ENCODE measurements at regions not wholly inside any gene's neighbourhood (a gene's known extent, or its start where the extent isn't known, plus 50 kb on each side); places are given as distances from the start of the nearest gene placed in this dataset.

DNA sequence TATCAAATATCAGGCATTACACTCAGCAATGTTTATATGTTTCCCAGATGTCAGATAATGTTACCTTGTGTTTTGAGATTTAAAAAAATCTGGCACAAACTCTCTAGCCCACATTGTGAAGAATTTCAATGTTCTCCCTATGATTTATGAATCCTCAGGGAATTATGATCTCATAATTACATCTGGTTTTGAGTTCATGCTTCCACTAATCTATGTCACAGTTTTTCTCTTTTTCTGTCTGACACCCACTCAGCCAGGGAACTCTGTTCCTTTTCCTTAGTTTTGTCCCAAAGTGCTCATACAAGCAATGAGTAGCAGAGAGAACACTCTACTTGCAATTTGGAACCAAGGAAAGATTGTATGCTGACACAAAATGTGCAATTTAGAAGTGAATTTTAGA, 212.1 kb upstream of the POF1B start:
- Histone ChIP-seq H3K36me3 (no peaks in the 10 kb centered on the region), H3K27ac (no peak overlapping the region), H3K4me3 (no peak overlapping the region), H3K4me1 (no peaks in the 10 kb centered on the region), H3K27me3 (replicated peaks in 1 of 7) (peaks cover 0 to 6% (median 0%) of the 10 kb centered on the region in 7 donors), H3K9me3 (peaks cover 0 to 31% (median 0%) of the 10 kb centered on the region in 8 donors)
- DNase-seq: no peak
- TF ChIP-seq, protein P1, sequence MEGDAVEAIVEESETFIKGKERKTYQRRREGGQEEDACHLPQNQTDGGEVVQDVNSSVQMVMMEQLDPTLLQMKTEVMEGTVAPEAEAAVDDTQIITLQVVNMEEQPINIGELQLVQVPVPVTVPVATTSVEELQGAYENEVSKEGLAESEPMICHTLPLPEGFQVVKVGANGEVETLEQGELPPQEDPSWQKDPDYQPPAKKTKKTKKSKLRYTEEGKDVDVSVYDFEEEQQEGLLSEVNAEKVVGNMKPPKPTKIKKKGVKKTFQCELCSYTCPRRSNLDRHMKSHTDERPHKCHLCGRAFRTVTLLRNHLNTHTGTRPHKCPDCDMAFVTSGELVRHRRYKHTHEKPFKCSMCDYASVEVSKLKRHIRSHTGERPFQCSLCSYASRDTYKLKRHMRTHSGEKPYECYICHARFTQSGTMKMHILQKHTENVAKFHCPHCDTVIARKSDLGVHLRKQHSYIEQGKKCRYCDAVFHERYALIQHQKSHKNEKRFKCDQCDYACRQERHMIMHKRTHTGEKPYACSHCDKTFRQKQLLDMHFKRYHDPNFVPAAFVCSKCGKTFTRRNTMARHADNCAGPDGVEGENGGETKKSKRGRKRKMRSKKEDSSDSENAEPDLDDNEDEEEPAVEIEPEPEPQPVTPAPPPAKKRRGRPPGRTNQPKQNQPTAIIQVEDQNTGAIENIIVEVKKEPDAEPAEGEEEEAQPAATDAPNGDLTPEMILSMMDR (IDR thresholded peaks at IDR 0.05 in 8 of 11, conservative IDR thresholded peaks at IDR 0.05 in 3 of 11): no peak
- TF ChIP-seq POLR2A (IDR thresholded peaks at IDR 0.05) (no peak), POLR2AphosphoS5 (IDR thresholded peaks at IDR 0.05) (no peak)
- intact Hi-C loops (cut with DNase I; ENCODE audit: low total_unique reads): no loop called here

DNA sequence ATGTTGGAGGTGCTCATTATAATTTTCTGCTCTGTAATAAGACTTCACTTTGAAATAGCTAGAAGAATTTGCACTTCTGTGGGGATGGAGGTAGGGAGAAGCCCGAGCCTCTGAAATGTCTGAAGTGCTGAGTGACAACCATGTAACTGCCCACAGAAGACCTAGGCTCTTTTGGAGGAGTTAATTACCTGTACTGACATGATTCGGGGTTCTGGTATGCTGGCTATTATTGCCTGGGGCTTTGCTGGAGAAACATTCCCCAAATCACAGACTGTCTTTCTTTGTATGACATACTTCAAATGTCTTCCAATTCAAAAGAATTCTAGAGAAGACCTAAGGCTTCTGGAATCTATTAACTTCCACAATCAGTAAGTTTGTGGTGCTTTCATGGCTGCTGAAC, 211.2 kb upstream of the POF1B start:
- intact Hi-C loops (cut with DNase I; ENCODE audit: low total_unique reads): no loop called here
- Histone ChIP-seq H3K4me1 (no peaks in the 10 kb centered on the region), H3K9me3 (peaks cover 0 to 32% (median 0%) of the 10 kb centered on the region in 8 donors), H3K4me3 (no peak overlapping the region), H3K36me3 (no peaks in the 10 kb centered on the region), H3K27me3 (replicated peaks in 1 of 7) (peaks cover 0 to 6% (median 0%) of the 10 kb centered on the region in 7 donors), H3K27ac (no peak overlapping the region)
- WGBS, 5 donors: 56 to 79% (median 72%) methylated on average over 2 of the region's 2 CpGs
- TF ChIP-seq POLR2AphosphoS5 (IDR thresholded peaks at IDR 0.05) (no peak), POLR2A (IDR thresholded peaks at IDR 0.05) (no peak)
- TF ChIP-seq, protein P1 (IDR thresholded peaks at IDR 0.05 in 8 of 11, conservative IDR thresholded peaks at IDR 0.05 in 3 of 11): no peak
- no peak for DNase-seq

DNA sequence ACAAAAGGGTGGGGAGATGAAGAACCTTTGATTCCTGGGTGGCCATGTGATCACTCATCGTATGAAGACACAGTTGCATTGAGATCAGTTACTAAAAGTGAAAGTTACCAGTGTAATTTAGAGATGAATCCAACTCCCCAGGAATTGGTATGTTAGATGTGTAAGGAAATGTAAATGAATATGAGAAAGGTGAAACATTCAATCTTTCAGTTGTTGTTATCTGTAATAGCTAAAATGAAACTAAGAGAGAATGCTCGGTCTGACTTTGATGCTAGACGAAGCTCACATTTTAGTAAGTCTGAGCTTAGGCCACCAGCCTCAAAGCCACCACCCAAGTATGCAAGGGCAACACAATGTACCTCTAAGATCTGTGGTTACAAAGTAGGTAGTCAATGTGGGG, 194.3 kb upstream of the POF1B start:
- TF ChIP-seq POLR2A (IDR thresholded peaks at IDR 0.05) (no peak), POLR2AphosphoS5 (IDR thresholded peaks at IDR 0.05) (no peak)
- TF ChIP-seq, protein P1 (IDR thresholded peaks at IDR 0.05 in 8 of 11, conservative IDR thresholded peaks at IDR 0.05 in 3 of 11): no peak
- H3K27me3 ChIP-seq (replicated peaks in 1 of 7): no peaks in the 10 kb centered on the region
- intact Hi-C loops (cut with DNase I; ENCODE audit: low total_unique reads): no loop called here
- H3K4me1 ChIP-seq: no peaks in the 10 kb centered on the region
- H3K4me3 ChIP-seq: no peak overlapping the region
- H3K27ac ChIP-seq: no peak overlapping the region
- no peaks in the 10 kb centered on the region for H3K36me3 ChIP-seq
- DNase-seq: no peak
- WGBS, 5 donors: 63 to 81% (median 75%) methylated on average over 3 of the region's 3 CpGs
- H3K9me3 ChIP-seq: no peaks in the 10 kb centered on the region

DNA sequence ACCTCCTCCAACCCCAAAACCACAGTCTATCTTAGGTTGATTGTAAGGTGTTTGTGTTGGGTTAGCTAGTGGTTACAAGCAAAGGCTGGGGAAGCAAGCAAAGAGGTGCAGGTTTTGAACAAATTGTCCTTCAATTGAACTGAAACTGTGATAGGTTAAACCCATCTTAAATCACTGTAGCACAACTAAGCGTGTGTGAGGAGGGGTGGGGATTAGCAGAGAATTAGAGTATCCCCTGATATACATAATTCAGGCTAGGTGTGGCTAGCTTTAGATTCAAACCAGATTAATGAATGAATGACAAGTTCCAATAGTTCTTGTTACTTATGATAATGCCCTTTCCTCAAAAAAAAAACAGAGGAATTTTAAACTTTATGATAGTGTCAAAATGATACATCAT, 191.0 kb upstream of the POF1B start:
- Histone ChIP-seq H3K27ac (no peak overlapping the region), H3K27me3 (replicated peaks in 1 of 7) (no peaks in the 10 kb centered on the region), H3K4me1 (no peaks in the 10 kb centered on the region), H3K9me3 (no peaks in the 10 kb centered on the region), H3K4me3 (no peak overlapping the region), H3K36me3 (no peaks in the 10 kb centered on the region)
- WGBS, 5 donors: 46 to 83% (median 66%) methylated on average over 1 of the region's 1 CpG
- no peak for TF ChIP-seq POLR2AphosphoS5 (IDR thresholded peaks at IDR 0.05)
- TF ChIP-seq, protein P1 (IDR thresholded peaks at IDR 0.05 in 8 of 11, conservative IDR thresholded peaks at IDR 0.05 in 3 of 11): no peak
- TF ChIP-seq POLR2A (IDR thresholded peaks at IDR 0.05): no peak
- no peak for DNase-seq
- intact Hi-C loops (cut with DNase I; ENCODE audit: low total_unique reads): no loop called here

All from spleen (tissue), 11 donors.